Esophagus muscularis mucosa (tissue), 4 donors: ENCODE measurements at regions not wholly inside any gene's neighbourhood (a gene's known extent, or its start where the extent isn't known, plus 50 kb on each side); places are given as distances from the start of the nearest gene placed in this dataset.

Experiments used
- CTCF ChIP-seq, 3 experiments: fragments of 200-600 bp in 2 of 3; fragments of 450-650 bp in 1 of 3; sonication (generic) in 2 of 3; IDR thresholded peaks; one replicate each; pipeline ENCODE4 v1.5.1; 2017 to 2019; ENCODE audit warnings: antibody characterized with exemption in 3 of 3, mild to moderate bottlenecking in 2 of 3, moderate library complexity in 1 of 3
- EP300 ChIP-seq: sonication (generic); formaldehyde crosslinking; IDR thresholded peaks from one replicate; pipeline ENCODE4 v1.6.1; 2017; ENCODE audit warnings: antibody characterized with exemption
- POLR2A ChIP-seq: fragments of 450-650 bp; IDR thresholded peaks from one replicate; pipeline ENCODE4 v1.6.1; 2017; ENCODE audit warnings: antibody characterized with exemption, moderate library complexity, mild to moderate bottlenecking, low read depth
- POLR2AphosphoS5 ChIP-seq, 2 donors: sonication (generic); formaldehyde crosslinking; IDR thresholded peaks; one replicate each; pipeline ENCODE4 v1.6.1; 2017; ENCODE audit warnings: antibody characterized with exemption in 2 of 2

- TF ChIP-seq CTCF (IDR thresholded peaks at IDR 0.05) (no peak), POLR2A (no peak), POLR2AphosphoS5 (IDR thresholded peaks at IDR 0.05) (no peak), EP300 (no peak)
These were observed 114.1 kb downstream of the C9orf152 start for GRCh38 chr9:110093871-110094270.
